HAP-1 (cell line): ENCODE measurements at regions not wholly inside any gene's neighbourhood (a gene's known extent, or its start where the extent isn't known, plus 50 kb on each side); places are given as distances from the start of the nearest gene placed in this dataset.

Experiments used
- DNase-seq, 2 experiments: peaks; one replicate each; pipeline ENCODE4 v3.0.0-alpha.2; 2016 to 2020; ENCODE audit warnings: low spot score in 2 of 2
- H3K27me3 ChIP-seq: fragments of 250-450 bp; sonication (Bioruptor Pico); 2 replicates; pipeline ENCODE4 v1.5.1; 2020; ENCODE audit warnings: low read depth, mild to moderate bottlenecking, moderate library complexity
- H3K36me3 ChIP-seq: fragments of 250-450 bp; sonication (Bioruptor Pico); replicated peaks from 2 replicates; pipeline ENCODE4 v1.5.1; 2020; ENCODE audit warnings: mild to moderate bottlenecking
- H3K4me1 ChIP-seq: fragments of 250-450 bp; sonication (Bioruptor Pico); 2 replicates; pipeline ENCODE4 v1.5.1; 2020; ENCODE audit warnings: mild to moderate bottlenecking
- H3K4me3 ChIP-seq: fragments of 250-450 bp; sonication (Bioruptor Pico); 2 replicates; pipeline ENCODE4 v1.5.1; 2020; ENCODE audit warnings: mild to moderate bottlenecking, moderate library complexity
- H3K9me3 ChIP-seq: fragments of 250-450 bp; sonication (Bioruptor Pico); 2 replicates; pipeline ENCODE4 v1.5.1; 2020; ENCODE audit warnings: mild to moderate bottlenecking, moderate library complexity
- in situ Hi-C: fragments of 300-500 bp; cut with MboI; formaldehyde crosslinking; loops from 3 replicates; pipeline ENCODE4 v1.14.3; 2020; ENCODE audit warnings: low sequenced_read_pairs, inconsistent platforms, mixed read lengths

DNA sequence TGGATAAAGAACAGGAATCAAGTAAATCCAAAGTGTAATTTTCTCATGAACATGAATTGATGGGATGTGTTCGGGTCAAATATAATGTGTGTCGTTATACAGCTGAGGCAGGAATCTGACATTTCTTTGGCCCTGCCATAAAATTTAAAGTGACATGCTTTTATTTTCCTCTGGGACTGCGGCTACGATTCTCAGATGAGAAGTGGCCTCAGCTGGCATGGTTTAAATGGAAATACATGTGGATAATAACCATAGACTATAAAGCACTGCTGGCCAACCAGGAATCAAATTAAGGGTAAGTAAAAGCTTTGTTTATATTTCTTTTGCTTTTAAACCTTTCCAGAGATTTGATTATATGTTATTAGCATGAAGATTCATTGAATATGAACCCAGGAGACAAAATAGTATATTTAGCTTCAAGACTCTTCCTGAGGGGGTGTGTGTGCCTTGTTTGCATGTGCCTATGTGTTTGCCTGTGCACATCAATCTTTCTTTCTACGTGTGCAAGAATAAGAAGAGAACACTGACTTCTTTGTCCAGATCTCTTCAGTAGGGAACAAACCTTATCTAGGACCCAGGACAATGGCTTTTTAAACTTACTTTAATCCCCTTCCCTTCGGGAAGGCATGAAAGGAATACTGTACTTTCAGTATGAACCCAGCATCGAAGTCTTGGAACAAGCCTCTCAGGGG, 629.0 kb upstream of the PFKP start:
- H3K4me3 ChIP-seq: no peak overlapping the region
- no peaks in the 10 kb centered on the region for H3K4me1 ChIP-seq
- in situ Hi-C loops: no loop called here
- no peaks in the 10 kb centered on the region for H3K27me3 ChIP-seq
- no peaks in the 10 kb centered on the region for H3K36me3 ChIP-seq
- DNase-seq: no peak
- no peaks in the 10 kb centered on the region for H3K9me3 ChIP-seq

DNA sequence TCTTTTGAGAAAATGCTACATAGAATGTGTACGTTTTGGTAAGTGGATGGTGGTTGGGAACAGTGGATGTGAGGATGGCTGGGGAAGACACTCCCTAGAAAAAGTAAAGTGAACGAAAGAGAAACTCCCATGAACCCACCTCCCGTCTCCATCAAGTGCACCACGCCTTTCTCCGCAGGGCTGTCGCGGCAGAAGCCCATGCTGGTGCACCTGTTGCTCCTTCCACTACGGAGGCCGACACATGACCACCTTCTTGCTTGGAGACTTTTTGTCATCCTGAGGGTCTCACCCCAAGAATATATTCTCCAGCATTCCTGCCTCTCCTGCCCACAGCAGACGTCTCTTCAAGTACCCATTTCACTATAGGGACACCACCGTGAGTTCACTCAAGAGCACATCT, 630.4 kb upstream of the PFKP start:
- in situ Hi-C loops: no loop called here
- Histone ChIP-seq H3K36me3 (no peaks in the 10 kb centered on the region), H3K4me1 (no peaks in the 10 kb centered on the region), H3K9me3 (no peaks in the 10 kb centered on the region), H3K27me3 (no peaks in the 10 kb centered on the region), H3K4me3 (no peak overlapping the region)
- DNase-seq: no peak

DNA sequence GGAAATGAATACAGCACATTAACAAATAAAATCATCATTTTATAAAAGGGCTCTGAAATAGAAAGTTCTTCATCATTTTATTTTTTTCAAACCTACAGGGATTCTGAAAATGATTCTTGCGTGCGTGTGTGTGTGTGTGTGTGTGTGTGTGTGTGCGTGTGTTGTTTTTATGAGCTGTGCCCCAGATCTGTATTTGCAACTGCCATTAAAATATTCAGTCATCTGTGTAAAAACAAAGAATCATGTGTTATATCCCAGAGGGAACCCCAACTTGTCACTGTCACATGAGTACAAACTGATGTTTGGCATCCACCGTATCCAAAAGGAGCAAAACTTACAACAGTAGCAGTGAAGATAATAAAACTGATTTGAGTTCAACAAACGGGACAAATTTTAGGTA, 635.4 kb upstream of the PFKP start:
- no peak for DNase-seq
- no peaks in the 10 kb centered on the region for H3K36me3 ChIP-seq
- H3K4me3 ChIP-seq: no peak overlapping the region
- in situ Hi-C loops: no loop called here
- no peaks in the 10 kb centered on the region for H3K27me3 ChIP-seq
- H3K9me3 ChIP-seq: no peaks in the 10 kb centered on the region
- no peaks in the 10 kb centered on the region for H3K4me1 ChIP-seq

DNA sequence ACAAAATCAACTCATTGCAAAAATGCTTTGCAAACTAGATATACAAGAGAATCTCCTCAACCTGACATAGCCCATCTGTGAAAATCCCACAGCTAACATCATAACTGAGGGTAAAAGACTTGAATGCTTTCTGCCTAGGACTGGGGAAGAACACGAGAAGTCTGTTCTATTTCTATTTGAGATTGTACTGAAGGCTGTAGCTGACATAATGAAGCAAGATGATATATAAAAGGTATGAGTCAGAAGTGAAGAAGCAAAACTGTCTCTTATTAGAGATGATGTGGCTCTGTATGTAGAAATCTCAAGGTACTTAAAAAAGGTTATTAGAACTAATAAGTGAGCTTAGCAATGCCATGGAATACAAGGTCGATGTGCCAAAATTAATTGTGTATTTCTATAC, 639.9 kb upstream of the PFKP start:
- Histone ChIP-seq H3K4me1 (no peaks in the 10 kb centered on the region), H3K9me3 (no peaks in the 10 kb centered on the region)
- in situ Hi-C loops: no loop called here

DNA sequence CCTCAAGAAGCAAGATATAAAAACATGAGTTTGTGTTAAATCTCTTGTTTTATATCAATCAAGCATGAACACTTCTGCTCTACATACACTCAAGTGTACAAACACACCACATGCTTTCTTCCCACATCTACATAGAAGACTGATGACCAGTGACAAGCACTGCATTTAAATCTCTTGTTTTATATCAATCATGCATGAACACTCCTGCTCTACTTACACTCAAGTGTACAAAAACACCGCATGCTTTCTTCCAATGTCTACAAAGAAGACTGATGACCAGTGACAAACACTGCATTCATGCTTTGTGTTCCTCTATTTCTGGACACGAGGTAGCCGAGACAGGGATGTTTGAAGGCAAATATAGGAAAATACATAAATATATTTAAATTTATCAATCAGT, 642.0 kb upstream of the PFKP start:
- no peaks in the 10 kb centered on the region for H3K4me1 ChIP-seq
- no peaks in the 10 kb centered on the region for H3K9me3 ChIP-seq
- in situ Hi-C loops: no loop called here
- H3K4me3 ChIP-seq: no peak overlapping the region
- no peaks in the 10 kb centered on the region for H3K27me3 ChIP-seq
- H3K36me3 ChIP-seq: no peaks in the 10 kb centered on the region
- DNase-seq: no peak

More for the DNA sequence above, 639.9 kb upstream of the PFKP start:
- H3K36me3 ChIP-seq: no peaks in the 10 kb centered on the region
- no peak overlapping the region for H3K4me3 ChIP-seq
- no peak for DNase-seq
- H3K27me3 ChIP-seq: no peaks in the 10 kb centered on the region

DNA sequence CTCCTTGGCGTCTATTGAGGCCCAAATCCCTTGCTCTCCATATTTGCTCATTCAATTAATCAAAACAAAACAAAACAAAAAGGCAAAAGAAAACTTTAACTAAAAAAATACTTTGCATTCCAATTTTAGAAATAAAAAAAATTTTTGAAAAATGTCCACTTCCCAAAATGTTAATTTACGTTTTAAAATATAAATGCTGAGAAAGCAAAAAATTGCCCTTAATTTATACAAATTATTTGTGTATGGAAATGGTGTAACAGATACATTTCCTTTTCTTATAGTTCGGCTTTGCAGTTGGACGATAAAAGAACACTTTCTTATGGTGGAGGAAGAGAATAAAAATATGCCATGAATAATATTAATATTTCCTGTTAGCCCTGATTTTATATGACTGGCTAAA, 652.8 kb upstream of the PFKP start:
- no peak overlapping the region for H3K4me3 ChIP-seq
- no peaks in the 10 kb centered on the region for H3K27me3 ChIP-seq
- H3K36me3 ChIP-seq: no peaks in the 10 kb centered on the region
- H3K4me1 ChIP-seq: no peaks in the 10 kb centered on the region
- in situ Hi-C loops: no loop called here
- no peaks in the 10 kb centered on the region for H3K9me3 ChIP-seq
- DNase-seq: no peak

DNA sequence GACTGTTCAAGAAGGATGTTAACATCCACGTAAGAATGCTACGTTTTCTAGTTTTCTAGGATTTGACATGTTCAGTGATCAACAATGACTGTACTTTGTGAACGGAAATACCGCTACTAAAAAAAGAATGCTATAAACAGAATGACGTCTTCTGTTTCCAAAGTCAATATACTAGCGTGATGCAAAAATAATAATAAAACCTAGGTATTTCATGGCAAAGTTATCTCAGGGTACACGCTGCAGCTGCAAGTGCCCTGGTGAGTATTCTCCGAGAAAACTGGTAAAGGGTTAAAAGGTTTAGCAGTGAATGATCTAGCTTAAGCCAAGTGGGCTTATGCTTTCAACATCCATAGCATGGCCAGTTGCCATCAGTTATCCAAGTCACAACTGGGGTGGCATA, 653.3 kb upstream of the PFKP start:
- H3K4me1 ChIP-seq: no peaks in the 10 kb centered on the region
- H3K36me3 ChIP-seq: no peaks in the 10 kb centered on the region
- in situ Hi-C loops: no loop called here
- no peak for DNase-seq
- no peaks in the 10 kb centered on the region for H3K27me3 ChIP-seq
- H3K4me3 ChIP-seq: no peak overlapping the region
- H3K9me3 ChIP-seq: no peaks in the 10 kb centered on the region

DNA sequence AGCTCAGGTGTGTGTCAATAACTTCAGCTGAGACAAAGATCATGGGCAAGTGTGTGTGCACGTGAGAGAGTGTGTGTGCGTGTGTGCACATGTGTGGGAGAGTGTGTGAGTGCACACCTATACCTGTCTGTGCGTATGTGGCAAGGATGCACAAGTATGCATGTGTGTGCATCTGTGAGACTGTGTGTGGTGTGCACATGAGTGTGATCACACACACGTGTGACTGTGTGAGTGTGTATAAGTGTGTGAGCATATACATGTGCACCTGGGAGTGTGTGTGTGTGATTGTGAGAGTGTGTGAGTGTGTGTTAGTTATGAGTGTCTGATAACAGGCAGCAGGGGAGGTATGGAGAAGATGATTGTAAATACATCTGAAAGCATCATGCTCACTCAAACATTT, 657.3 kb upstream of the PFKP start:
- Histone ChIP-seq H3K4me3 (no peak overlapping the region), H3K27me3 (no peaks in the 10 kb centered on the region), H3K4me1 (no peaks in the 10 kb centered on the region), H3K9me3 (no peaks in the 10 kb centered on the region), H3K36me3 (no peaks in the 10 kb centered on the region)
- in situ Hi-C loops: no loop called here
- no peak for DNase-seq

DNA sequence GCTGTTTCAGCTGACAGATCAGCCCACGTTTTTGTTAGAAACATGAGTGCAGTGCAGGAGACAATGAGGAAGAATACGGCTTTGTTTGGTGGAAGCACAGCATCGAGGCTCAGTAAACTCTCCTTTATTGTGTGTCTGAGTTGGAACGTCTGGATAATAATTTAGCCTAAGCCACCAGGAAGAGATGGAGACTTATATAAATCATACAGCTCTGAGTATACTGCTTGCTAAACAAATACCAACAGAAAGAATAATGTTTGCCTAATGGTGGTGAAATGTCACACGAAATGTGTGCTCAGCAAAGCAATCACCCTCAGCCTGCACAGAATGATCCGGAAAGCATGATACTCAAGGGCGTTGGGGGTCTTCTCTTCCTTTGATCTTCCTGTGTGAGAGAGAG, 664.1 kb upstream of the ADARB2 start:
- Histone ChIP-seq H3K9me3 (peaks cover 2% of the 10 kb centered on the region; the same call in 1 of the 2 replicates), H3K4me1 (no peaks in the 10 kb centered on the region), H3K36me3 (no peaks in the 10 kb centered on the region), H3K4me3 (no peak overlapping the region), H3K27me3 (no peaks in the 10 kb centered on the region)
- in situ Hi-C loops: no loop called here
- DNase-seq: no peak

DNA sequence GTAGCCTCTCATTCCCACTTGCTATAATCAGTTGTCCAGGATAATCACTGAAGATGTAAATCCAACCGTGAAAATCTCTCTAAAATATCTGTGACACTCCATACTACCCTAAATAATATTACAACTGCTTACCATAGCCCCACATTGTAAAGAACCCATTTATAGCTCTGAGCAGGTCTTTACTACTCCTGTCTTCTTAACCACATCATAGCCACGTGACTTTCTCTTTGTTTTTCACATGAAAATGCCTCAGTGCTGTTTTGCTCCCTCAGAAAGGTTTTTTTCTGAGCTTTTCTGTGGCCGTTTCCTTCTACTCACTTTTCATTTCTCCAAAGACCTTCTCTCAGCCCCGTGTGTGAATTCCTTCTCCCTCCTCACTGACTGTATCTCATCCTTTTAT, 662.2 kb upstream of the ADARB2 start:
- DNase-seq: no peak
- Histone ChIP-seq H3K36me3 (no peaks in the 10 kb centered on the region), H3K4me1 (no peaks in the 10 kb centered on the region), H3K4me3 (no peak overlapping the region), H3K27me3 (no peaks in the 10 kb centered on the region), H3K9me3 (peaks cover 2% of the 10 kb centered on the region; the same call in 1 of the 2 replicates)
- in situ Hi-C loops: no loop called here

DNA sequence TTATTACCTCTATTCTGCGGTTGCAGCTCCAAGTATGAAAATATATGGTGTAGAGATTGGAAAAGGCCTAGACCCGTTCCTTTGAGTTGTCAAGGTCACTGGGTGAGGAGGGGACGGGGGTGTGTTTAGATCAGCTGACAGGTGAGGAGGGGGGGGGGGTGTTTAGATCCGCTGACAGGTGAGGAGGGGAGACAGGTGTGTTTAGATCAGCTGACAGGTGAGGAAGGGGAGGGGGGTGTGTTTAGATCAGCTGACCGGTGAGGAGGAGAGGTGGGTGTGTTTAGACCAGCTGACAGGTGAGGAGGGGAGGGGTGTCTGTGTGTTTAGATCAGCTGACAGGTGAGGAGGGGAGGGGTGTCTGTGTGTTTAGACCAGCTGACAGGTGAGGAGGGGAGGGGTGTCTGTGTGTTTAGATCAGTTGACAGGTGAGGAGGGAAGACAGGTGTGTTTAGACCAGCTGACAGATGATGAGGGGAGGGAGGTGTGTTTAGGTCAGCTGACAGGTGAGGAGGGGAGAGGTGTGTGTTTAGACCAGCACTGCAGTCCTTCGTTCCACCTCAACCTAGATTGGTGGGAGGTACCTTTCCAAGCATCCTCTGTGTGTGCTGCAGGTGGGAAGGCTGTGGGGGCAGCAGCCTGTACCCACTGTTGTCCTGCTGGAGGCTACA, 655.0 kb upstream of the ADARB2 start:
- Histone ChIP-seq H3K27me3 (no peaks in the 10 kb centered on the region), H3K9me3 (no peaks in the 10 kb centered on the region), H3K4me3 (no peak overlapping the region), H3K4me1 (no peaks in the 10 kb centered on the region), H3K36me3 (no peaks in the 10 kb centered on the region)
- in situ Hi-C loops: no loop called here
- no peak for DNase-seq

DNA sequence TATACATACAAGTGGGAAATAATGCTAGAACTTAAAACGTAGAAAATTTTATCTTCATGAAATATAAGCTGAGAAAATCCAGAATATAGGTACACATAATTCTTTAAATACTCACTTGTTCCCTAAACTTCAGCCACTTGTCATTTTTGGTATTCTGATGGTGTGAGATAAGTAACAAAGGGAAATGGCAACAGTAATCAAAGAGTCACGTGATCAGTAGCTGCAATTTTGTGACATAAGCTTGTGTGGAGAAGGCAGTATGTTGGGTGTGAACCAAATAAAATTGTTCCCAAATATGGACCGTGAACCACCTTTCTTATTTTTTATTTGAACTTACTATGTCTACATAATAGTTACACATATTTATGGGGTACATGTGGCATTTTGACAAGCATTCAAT, 650.3 kb upstream of the ADARB2 start:
- no peaks in the 10 kb centered on the region for H3K36me3 ChIP-seq
- H3K9me3 ChIP-seq: no peaks in the 10 kb centered on the region
- no peaks in the 10 kb centered on the region for H3K4me1 ChIP-seq
- no peak overlapping the region for H3K4me3 ChIP-seq
- DNase-seq: no peak
- H3K27me3 ChIP-seq: no peaks in the 10 kb centered on the region
- in situ Hi-C loops: no loop called here

DNA sequence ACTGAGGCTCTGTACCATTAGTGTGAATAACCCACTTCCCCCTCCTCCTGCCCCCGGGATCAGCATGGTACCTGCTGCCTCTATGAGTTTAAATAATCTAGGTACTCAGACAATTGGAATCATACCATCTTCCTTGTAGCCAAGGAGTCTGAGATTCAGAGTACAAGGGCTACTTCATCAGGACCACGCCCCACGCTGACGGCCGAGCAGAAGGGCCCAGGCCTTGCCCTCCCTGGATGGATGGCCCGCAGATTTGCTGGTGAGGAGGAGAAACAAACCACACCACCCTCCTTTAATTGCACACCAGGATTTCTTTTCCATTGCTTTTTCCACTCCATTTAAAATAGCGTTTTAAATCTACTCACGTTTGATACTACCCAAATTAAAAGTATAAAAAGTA, 649.9 kb upstream of the ADARB2 start:
- no peak for DNase-seq
- Histone ChIP-seq H3K27me3 (no peaks in the 10 kb centered on the region), H3K4me1 (no peaks in the 10 kb centered on the region), H3K36me3 (no peaks in the 10 kb centered on the region), H3K4me3 (no peak overlapping the region), H3K9me3 (no peaks in the 10 kb centered on the region)
- in situ Hi-C loops: no loop called here

DNA sequence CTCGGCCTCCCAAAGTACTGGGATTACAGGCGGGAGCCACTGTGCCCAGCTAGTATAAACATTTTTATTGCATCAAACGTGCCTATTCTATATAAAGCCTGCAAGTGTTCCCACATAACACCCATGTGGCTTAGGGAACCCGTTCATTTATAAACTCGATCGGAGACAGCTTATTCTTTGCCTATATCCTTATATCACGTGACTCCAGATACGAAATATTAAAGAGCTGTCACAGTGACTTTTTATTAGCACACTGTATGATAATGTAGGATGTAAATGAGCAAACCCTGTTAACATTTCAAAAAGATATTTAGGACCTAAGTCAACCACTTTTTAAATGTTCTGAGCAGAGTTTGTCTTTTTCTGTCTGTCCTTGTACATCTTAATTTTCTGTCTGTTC, 642.9 kb upstream of the ADARB2 start:
- no peak for DNase-seq
- no peaks in the 10 kb centered on the region for H3K9me3 ChIP-seq
- H3K4me3 ChIP-seq: no peak overlapping the region
- in situ Hi-C loops: no loop called here
- H3K27me3 ChIP-seq: no peaks in the 10 kb centered on the region
- H3K4me1 ChIP-seq: no peaks in the 10 kb centered on the region
- no peaks in the 10 kb centered on the region for H3K36me3 ChIP-seq

DNA sequence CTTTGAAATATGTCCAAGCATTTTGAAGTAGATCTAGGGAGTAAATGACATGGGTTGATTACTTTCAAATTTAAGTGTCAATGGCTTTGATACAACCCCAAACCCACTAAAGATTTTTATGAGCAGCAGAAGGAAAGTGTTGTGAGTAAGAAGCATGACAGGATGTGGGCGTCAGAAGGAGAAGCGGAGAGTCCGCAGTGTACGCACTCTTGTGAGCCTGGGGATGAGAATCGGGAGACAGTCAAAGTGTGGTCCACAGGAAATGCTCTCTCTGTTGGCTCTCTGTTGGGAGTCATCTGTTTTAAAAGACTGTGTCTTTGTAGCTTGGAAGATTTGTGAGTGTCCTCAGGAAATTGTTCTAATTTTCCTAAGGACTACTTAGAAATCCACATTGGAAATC, 629.8 kb upstream of the ADARB2 start:
- DNase-seq: no peak
- Histone ChIP-seq H3K4me1 (no peaks in the 10 kb centered on the region), H3K27me3 (no peaks in the 10 kb centered on the region), H3K4me3 (no peak overlapping the region), H3K36me3 (no peaks in the 10 kb centered on the region), H3K9me3 (no peaks in the 10 kb centered on the region)
- in situ Hi-C loops: no loop called here
